ENCODE measurements at regions not wholly inside any gene's neighbourhood (a gene's known extent, or its start where the extent isn't known, plus 50 kb on each side); places are given as distances from the start of the nearest gene placed in this dataset.
"Not testable (repeated sequence)": the region's sequence is repeated elsewhere in the genome, so short reads cannot be mapped to it uniquely, and the experiment has no call there.

DNA sequence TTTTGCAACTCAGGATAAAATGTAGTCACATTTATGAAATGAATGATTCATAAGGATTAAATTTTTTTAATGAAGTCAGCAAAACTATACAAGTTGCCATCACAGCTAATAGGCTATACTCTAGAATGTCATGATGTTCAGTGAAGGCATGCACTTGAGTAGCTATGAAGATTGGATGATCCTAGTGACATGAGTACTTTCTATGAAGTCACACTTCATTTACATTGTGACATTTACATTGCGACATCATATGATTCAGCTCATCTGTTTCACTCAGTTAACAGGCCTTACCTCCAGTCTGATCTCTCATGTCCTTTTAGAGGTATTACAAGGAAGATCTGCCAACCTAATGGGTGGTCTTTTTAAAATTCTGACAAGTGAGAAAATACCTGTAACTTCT lies 82.7 kb upstream of the FGF13 start:
- Histone ChIP-seq H3K27ac (ENCODE audit: low read length) (no peak overlapping the region), H4K20me1 (ENCODE audit: low read length) (no peaks in the 10 kb centered on the region), H3F3A (ENCODE audit: low read length, unreplicated experiment) (no peaks in the 10 kb centered on the region), H3K79me2 (ENCODE audit: low read length) (no peaks in the 10 kb centered on the region), H3K27me3 (ENCODE audit: low read length) (no peaks in the 10 kb centered on the region), H3K9ac (ENCODE audit: low read length) (no peak overlapping the region), H3K4me3 (ENCODE audit: low read length) (no peak overlapping the region), H3K9me3 (ENCODE audit: low read length) (no peaks in the 10 kb centered on the region), H3K4me1 (ENCODE audit: insufficient read depth, low read length) (peaks cover 16% of the 10 kb centered on the region), H3K36me3 (ENCODE audit: low read depth, low read length) (no peaks in the 10 kb centered on the region), H3K9me2 (replicated peaks; ENCODE audit: low read length) (no peaks in the 10 kb centered on the region), H3K4me2 (ENCODE audit: low read length) (no peak overlapping the region), H2AFZ (ENCODE audit: low read length) (no peak overlapping the region)
- BruUV-seq (replicated peaks) = no TSS peak
- CTCF ChIA-PET = no interaction called here
- DNase-seq = peak; percentile 10
- POLR2A ChIA-PET (ENCODE audit: unreplicated experiment) = no interaction called here
- ATAC-seq = no peak
- intact Hi-C loops (cut with micrococcal nuclease) = no loop called here
- TF ChIP-seq, protein P1, sequence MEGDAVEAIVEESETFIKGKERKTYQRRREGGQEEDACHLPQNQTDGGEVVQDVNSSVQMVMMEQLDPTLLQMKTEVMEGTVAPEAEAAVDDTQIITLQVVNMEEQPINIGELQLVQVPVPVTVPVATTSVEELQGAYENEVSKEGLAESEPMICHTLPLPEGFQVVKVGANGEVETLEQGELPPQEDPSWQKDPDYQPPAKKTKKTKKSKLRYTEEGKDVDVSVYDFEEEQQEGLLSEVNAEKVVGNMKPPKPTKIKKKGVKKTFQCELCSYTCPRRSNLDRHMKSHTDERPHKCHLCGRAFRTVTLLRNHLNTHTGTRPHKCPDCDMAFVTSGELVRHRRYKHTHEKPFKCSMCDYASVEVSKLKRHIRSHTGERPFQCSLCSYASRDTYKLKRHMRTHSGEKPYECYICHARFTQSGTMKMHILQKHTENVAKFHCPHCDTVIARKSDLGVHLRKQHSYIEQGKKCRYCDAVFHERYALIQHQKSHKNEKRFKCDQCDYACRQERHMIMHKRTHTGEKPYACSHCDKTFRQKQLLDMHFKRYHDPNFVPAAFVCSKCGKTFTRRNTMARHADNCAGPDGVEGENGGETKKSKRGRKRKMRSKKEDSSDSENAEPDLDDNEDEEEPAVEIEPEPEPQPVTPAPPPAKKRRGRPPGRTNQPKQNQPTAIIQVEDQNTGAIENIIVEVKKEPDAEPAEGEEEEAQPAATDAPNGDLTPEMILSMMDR (conservative IDR thresholded peaks at IDR 0.05; ENCODE audit: low read depth, low read length) = no peak
- TF ChIP-seq EZH2phosphoT487 (IDR thresholded peaks at IDR 0.05; ENCODE audit: borderline replicate concordance, low read length) (no peak), EZH2 (IDR thresholded peaks at IDR 0.05; ENCODE audit: low read length, unreplicated experiment) (no peak)

DNA sequence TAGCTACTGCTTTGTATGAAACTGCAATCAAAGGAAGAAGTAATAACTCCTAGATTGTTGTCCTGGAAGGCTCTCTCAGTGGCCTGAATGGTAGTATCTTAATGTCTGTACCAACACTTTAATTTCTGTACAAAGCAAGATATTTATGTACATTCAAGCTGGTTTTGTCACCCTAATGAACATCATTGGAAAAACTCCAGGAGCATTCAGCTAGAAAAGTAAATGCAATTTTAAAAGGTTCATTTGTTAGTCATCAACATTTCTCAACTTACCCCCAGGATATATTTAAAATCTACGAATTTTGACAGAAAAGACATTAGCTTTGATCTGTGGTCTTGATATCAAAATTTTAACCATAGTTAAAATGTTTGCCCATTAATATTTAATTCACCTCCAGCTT lies 80.0 kb upstream of the FGF13 start:
- Histone ChIP-seq H3K9ac (ENCODE audit: low read length) (no peak overlapping the region), H3K36me3 (ENCODE audit: low read depth, low read length) (no peaks in the 10 kb centered on the region), H3K9me2 (replicated peaks; ENCODE audit: low read length) (no peaks in the 10 kb centered on the region), H3K9me3 (ENCODE audit: low read length) (no peaks in the 10 kb centered on the region), H3K27me3 (ENCODE audit: low read length) (no peaks in the 10 kb centered on the region), H3K79me2 (ENCODE audit: low read length) (no peaks in the 10 kb centered on the region), H3K4me3 (ENCODE audit: low read length) (no peak overlapping the region), H3K4me1 (ENCODE audit: insufficient read depth, low read length) (peaks cover 16% of the 10 kb centered on the region), H3K27ac (ENCODE audit: low read length) (no peak overlapping the region), H3K4me2 (ENCODE audit: low read length) (peak overlapping the region; percentile 37), H4K20me1 (ENCODE audit: low read length) (no peaks in the 10 kb centered on the region), H3F3A (ENCODE audit: low read length, unreplicated experiment) (no peaks in the 10 kb centered on the region), H2AFZ (ENCODE audit: low read length) (no peak overlapping the region)
- ChIA-PET CTCF (interaction anchor here (0.5 kb wide), 1 partner anchor 61 kb away, joined by 3 read pairs; no protein-coding TSS in a partner anchor), POLR2A (ENCODE audit: unreplicated experiment) (no interaction called here)
- BruUV-seq (replicated peaks) = no TSS peak
- DNase-seq (peak; percentile 74), ATAC-seq (no peak; the same call in 1 of the 2 replicates)
- TF ChIP-seq, protein P1 (conservative IDR thresholded peaks at IDR 0.05; ENCODE audit: low read depth, low read length) = no peak
- TF ChIP-seq EZH2 (IDR thresholded peaks at IDR 0.05; ENCODE audit: low read length, unreplicated experiment) = no peak
- no peak for TF ChIP-seq EZH2phosphoT487 (IDR thresholded peaks at IDR 0.05; ENCODE audit: borderline replicate concordance, low read length)
- intact Hi-C loops (cut with micrococcal nuclease) = no loop called here

DNA sequence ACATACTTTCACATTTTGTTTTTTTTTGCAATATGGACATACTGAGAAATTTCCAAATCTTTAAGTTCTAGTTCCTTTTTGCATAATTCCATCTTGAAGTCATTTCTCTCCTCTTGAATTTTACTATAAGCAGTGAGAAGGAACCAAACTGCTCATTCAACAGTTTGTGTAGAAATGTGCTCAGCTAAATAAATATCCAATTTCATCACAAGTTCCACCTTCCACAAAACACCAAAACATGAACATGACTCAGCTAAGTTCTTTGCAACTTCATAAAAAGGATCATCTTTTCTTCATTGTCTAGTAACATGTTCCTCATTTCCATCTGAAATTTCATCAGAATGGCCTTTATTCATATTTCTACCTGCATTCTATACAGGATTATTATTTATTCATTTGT lies 77.3 kb upstream of the FGF13 start:
- no peak overlapping the region for H3K4me3 ChIP-seq (ENCODE audit: low read length)
- H4K20me1 ChIP-seq (ENCODE audit: low read length) = no peaks in the 10 kb centered on the region
- no peaks in the 10 kb centered on the region for H3K79me2 ChIP-seq (ENCODE audit: low read length)
- TF ChIP-seq, protein P1 (conservative IDR thresholded peaks at IDR 0.05; ENCODE audit: low read depth, low read length) = no peak
- no peak for TF ChIP-seq EZH2phosphoT487 (IDR thresholded peaks at IDR 0.05; ENCODE audit: borderline replicate concordance, low read length)
- TF ChIP-seq EZH2 (IDR thresholded peaks at IDR 0.05; ENCODE audit: low read length, unreplicated experiment) = no peak
- no peaks in the 10 kb centered on the region for H3K36me3 ChIP-seq (ENCODE audit: low read depth, low read length)
- peaks cover 22% of the 10 kb centered on the region for H3K4me1 ChIP-seq (ENCODE audit: insufficient read depth, low read length)
- DNase-seq (peak; percentile 21), ATAC-seq (no peak)
- ChIA-PET POLR2A (ENCODE audit: unreplicated experiment) (no interaction called here), CTCF (no interaction called here)
- H2AFZ ChIP-seq (ENCODE audit: low read length) = no peak overlapping the region
- H3K27ac ChIP-seq (ENCODE audit: low read length) = no peak overlapping the region
- H3K4me2 ChIP-seq (ENCODE audit: low read length) = no peak overlapping the region
- no peaks in the 10 kb centered on the region for H3F3A ChIP-seq (ENCODE audit: low read length, unreplicated experiment)
- H3K9me3 ChIP-seq (ENCODE audit: low read length) = no peaks in the 10 kb centered on the region
- no peak overlapping the region for H3K9ac ChIP-seq (ENCODE audit: low read length)
- intact Hi-C loops (cut with micrococcal nuclease) = no loop called here
- BruUV-seq (replicated peaks) = no TSS peak
- H3K27me3 ChIP-seq (ENCODE audit: low read length) = no peaks in the 10 kb centered on the region
- no peaks in the 10 kb centered on the region for H3K9me2 ChIP-seq (replicated peaks; ENCODE audit: low read length)

DNA sequence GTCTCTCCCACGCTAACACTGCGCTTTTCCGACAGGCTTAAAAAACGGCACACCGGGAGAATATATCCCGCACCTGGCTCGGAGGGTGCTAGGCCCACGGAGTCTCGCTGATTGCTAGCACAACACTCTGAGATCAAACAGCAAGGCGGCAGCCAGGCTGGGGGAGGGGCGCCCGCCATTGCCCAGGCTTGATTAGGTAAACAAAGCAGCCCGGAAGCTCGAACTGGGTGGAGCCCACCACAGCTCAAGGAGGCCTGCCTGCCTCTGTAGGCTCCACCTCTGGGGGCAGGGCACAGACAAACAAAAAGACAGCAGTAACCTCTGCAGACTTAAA lies 67.0 kb upstream of the FGF13 start:
- peaks cover 14% of the 10 kb centered on the region for H3K4me1 ChIP-seq (ENCODE audit: insufficient read depth, low read length)
- H3K27ac ChIP-seq (ENCODE audit: low read length); H3K4me3 ChIP-seq (ENCODE audit: low read length); H4K20me1 ChIP-seq (ENCODE audit: low read length); DNase-seq; H3K79me2 ChIP-seq (ENCODE audit: low read length); H3K36me3 ChIP-seq (ENCODE audit: low read depth, low read length); H3K9ac ChIP-seq (ENCODE audit: low read length); H2AFZ ChIP-seq (ENCODE audit: low read length); H3K9me3 ChIP-seq (ENCODE audit: low read length); H3F3A ChIP-seq (ENCODE audit: low read length, unreplicated experiment); H3K9me2 ChIP-seq (replicated peaks; ENCODE audit: low read length); BruUV-seq (replicated peaks); CTCF ChIA-PET; ATAC-seq; H3K4me2 ChIP-seq (ENCODE audit: low read length); POLR2A ChIA-PET (ENCODE audit: unreplicated experiment); H3K27me3 ChIP-seq (ENCODE audit: low read length): not testable (repeated sequence)
- intact Hi-C loops (cut with micrococcal nuclease) = loop anchor here (5.0 to 10.0 kb wide), 3 partner anchors 346 to 979 kb away; no protein-coding TSS in a partner anchor
